ENCODE measurements at regions not wholly inside any gene's neighbourhood (a gene's known extent, or its start where the extent isn't known, plus 50 kb on each side); places are given as distances from the start of the nearest gene placed in this dataset.

- DNase-seq (ENCODE audit: low spot score) = no peak
Measured at GRCh38 chr13:91135376-91135775, 212.1 kb upstream of the MIR17HG start.

GRCh38 chr13:91135968-91136367 is 211.5 kb upstream of the MIR17HG start:
- no peak for DNase-seq (ENCODE audit: low spot score)

- no peak for DNase-seq (ENCODE audit: low spot score)
Measured at GRCh38 chr13:91136806-91137205, 210.7 kb upstream of the MIR17HG start.

- no peak for DNase-seq (ENCODE audit: low spot score)
Measured at GRCh38 chr13:91139232-91139631, 208.3 kb upstream of the MIR17HG start.

- no peak for DNase-seq (ENCODE audit: low spot score)
Measured at GRCh38 chr13:91141543-91142061, 205.9 kb upstream of the MIR17HG start.

GRCh38 chr13:91142572-91142971 is 204.9 kb upstream of the MIR17HG start:
- DNase-seq (ENCODE audit: low spot score) = no peak

- no peak for DNase-seq (ENCODE audit: low spot score)
Measured at GRCh38 chr13:91144054-91144453, 203.4 kb upstream of the MIR17HG start.

GRCh38 chr13:91144486-91144885 is 203.0 kb upstream of the MIR17HG start:
- no peak for DNase-seq (ENCODE audit: low spot score)

GRCh38 chr13:91145571-91146205 is 201.8 kb upstream of the MIR17HG start:
- DNase-seq (ENCODE audit: low spot score) = no peak

GRCh38 chr13:91146601-91147000 is 200.9 kb upstream of the MIR17HG start:
- no peak for DNase-seq (ENCODE audit: low spot score)

GRCh38 chr13:91148098-91148497 is 199.4 kb upstream of the MIR17HG start:
- no peak for DNase-seq (ENCODE audit: low spot score)

- DNase-seq (ENCODE audit: low spot score) = no peak
Measured at GRCh38 chr13:91151921-91152320, 195.6 kb upstream of the MIR17HG start.

- DNase-seq (ENCODE audit: low spot score) = no peak
Measured at GRCh38 chr13:91153372-91153771, 194.1 kb upstream of the MIR17HG start.

- peak; percentile 1 for DNase-seq (ENCODE audit: low spot score)
Measured at GRCh38 chr13:91154558-91155353, 192.7 kb upstream of the MIR17HG start.

GRCh38 chr13:91155512-91156114 is 191.9 kb upstream of the MIR17HG start:
- no peak for DNase-seq (ENCODE audit: low spot score)

GRCh38 chr13:91157273-91158016 is 190.0 kb upstream of the MIR17HG start:
- DNase-seq (ENCODE audit: low spot score) = no peak

- no peak for DNase-seq (ENCODE audit: low spot score)
Measured at GRCh38 chr13:91158017-91158395, 189.5 kb upstream of the MIR17HG start.

GRCh38 chr13:91162180-91162579 is 185.3 kb upstream of the MIR17HG start:
- DNase-seq (ENCODE audit: low spot score) = no peak

GRCh38 chr13:91162589-91162988 is 184.9 kb upstream of the MIR17HG start:
- DNase-seq (ENCODE audit: low spot score) = no peak

GRCh38 chr13:91165758-91166157 is 181.7 kb upstream of the MIR17HG start:
- DNase-seq (ENCODE audit: low spot score) = no peak

GRCh38 chr13:91166714-91167511 is 180.6 kb upstream of the MIR17HG start:
- DNase-seq (ENCODE audit: low spot score) = no peak

Measured in CD4-positive, alpha-beta T cell treated with Interleukin-15 for 4 hours (primary cell).